ENCODE measurements at regions not wholly inside any gene's neighbourhood (a gene's known extent, or its start where the extent isn't known, plus 50 kb on each side); places are given as distances from the start of the nearest gene placed in this dataset.

GRCh38 chr4:154088741-154089140, 299.9 kb upstream of the SFRP2 start:
- DNase-seq (ENCODE audit: low spot score): no peak

DNA sequence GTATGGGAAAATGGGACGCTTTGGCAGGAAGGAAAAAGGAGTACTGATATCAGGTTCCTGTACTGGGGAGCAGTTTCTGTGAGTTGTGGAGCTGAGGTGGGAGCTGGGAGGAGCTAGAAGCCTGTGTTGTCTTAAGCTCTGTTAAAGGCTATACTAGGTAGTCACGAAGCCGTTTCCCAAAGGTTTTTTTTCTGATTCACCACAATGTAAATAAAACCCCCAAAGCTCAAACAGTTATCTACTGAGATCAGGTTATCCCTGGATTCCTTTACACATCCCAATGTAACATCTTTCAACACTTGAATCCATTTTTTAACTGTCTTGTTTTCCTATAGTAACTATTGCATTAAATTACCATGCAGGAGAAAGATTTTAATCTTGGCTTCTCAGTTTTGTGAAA, 297.4 kb upstream of the SFRP2 start:
- DNase-seq (ENCODE audit: low spot score): no peak

DNA sequence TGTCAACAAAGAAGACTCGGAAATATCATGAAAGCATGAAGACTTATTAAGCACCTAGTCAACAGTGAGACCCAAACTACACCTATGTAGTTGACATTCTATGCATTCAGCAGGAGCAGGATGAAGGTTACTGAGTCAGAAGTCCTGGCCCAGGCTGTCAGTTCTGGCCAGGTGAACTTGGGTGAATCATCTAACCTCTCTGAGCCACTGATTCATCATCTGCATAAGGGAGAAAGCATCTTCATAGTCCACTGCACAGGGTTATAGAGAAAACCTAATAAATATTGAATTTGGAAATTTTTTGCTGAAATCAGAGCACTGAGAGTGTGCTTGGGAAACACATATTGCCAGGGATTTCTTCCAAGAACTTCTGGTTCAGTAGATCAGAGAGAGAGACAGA, 296.0 kb upstream of the SFRP2 start:
- DNase-seq (ENCODE audit: low spot score): no peak

DNA sequence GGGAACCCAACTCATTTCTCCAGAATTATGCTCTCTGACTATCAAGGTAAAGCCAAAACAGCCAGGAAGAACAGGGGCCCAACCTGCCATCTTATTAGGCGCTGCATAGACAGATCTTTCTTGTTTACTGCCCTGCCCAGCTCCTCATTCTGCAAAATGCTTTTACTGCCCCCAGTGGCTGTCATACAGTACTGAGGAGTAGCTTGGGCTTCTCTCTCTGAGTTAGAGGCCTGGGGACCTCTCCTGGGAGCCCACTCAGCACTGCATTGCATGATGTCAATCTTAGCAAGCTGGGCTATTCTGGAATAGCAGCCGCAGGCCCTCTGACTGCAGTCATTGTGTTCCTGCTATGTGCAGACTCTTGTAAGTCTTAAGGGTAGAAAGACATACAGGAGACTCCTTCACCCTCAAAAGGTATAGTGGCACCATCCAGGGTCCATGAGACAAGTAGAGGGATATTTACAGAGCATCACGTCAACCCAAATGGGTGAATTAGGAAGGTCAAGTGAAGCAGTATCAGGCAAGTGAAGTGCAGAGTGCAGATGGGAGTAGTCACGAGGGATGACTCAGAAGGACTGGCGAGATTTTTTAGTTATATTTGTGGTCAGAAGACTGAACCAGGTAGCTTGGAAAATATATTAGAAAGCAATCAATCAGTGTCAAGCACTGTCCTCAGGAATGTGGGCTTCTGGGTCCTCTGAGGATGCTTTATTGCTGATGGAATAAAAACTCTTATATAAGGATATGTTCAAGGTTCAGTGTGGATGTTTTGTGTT, 294.1 kb upstream of the SFRP2 start:
- DNase-seq (ENCODE audit: low spot score): peak; percentile 4

DNA sequence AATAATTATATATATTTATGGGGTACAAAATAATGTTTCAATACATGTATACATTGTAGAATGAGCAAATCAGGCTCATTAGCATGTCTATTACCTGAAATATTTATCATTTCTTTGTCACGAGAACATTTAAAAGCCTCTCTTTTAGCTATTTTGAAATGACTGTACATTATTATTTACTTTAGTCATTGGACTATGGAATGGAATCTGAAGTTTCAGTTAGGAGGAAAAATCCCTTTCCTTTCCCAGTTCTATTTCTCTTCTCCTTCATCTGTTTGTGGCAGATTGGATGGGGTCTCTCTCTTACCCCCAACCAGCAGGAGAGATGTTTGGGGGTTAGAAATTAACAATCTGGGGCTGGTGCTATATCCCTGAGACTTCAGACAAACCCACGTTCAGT, 292.5 kb upstream of the SFRP2 start:
- DNase-seq (ENCODE audit: low spot score): no peak

DNA sequence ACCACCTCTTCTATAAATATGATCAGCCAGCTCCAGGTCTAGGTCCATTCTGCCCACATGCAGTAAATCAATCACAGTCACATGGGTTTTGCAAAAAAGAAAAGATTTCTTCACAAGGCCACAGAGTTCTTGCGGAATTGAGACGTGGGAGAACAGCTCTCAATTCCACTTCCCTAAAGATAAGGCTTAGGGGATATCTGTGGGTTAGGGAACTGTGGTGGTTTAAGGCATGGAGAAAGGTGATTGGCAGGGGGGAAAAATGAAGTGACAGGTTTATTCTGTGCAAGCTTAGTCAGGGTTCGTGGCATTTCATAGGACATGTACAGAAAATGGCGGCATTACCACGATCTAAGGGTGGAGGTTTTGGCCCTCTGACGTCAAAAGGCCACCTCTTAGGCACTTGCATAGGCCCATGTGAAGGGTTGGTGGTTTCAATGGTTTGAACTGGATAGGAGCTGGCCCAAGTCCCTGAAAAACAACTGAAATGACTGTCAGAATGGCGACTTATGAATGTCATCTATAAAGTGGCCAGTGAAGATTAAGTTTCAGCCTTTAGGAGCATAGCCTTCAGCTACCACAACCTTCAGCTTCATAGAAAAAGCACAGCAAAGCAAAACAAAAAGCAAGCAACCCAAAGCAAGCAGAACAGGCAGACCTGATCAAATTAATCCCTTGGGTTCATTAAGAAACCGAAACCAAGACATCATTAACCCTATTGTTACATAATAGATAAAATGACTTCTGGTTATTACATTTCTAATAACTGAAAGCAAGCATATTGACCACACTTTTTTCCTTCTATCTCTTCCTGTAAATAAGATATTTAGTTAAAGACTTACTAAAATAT, 289.8 kb upstream of the SFRP2 start:
- DNase-seq (ENCODE audit: low spot score): no peak

- DNase-seq (ENCODE audit: low spot score): no peak
Measured at GRCh38 chr4:154076921-154077320, 288.0 kb upstream of the SFRP2 start.

DNA sequence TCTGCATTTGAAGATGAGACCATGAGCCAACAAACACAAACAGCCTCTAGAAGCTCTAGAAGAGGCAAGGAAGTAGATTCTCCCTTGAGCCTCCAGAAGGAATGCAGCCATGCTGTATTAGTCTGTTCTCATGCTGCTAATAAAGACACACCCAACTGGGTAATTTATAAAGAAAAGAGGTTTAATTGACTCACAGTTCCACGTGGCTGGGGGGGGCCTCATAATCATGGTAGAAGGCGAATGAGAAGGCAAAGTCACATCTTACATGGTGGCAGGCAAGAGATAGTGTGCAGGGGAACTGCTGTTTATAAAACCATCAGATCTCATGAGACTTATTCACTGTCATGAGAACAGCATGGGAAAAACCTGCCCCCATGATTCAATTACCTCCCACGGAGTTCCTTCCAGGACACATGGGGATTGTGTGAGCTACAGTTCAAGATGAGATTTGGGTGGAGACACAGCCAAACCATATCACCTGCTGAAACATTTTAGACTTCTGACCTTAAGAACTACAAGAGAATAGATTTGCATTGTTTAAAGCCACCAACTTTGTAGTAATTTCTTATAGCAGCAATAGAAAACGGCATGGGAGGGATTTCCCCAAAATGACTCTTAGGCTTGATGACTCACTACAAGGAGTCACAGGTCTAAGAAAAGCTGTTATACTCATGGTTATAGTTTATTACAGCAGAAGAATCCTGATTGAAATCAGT, 284.4 kb upstream of the SFRP2 start:
- peak; percentile 14 for DNase-seq (ENCODE audit: low spot score)

DNA sequence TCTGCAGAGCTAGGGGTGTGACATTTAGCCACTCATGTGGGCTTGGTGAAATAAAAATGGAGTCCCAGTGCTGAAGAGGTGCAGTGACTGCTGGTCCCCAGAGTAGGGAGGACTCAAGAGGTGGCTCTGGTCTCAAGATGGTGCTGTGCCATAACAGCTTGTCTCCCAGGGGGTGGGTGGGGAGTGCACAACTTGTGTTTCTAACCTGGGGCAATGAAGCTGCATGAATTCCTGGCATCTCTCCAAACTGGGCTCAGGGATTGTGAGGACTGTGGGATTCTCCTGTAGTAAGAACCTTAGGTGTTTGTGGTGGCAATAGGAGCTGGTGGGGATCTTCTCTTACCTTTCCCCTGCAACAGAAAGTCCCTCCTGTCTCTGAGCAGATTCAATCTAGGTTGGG, 278.9 kb upstream of the SFRP2 start:
- DNase-seq (ENCODE audit: low spot score): no peak

DNA sequence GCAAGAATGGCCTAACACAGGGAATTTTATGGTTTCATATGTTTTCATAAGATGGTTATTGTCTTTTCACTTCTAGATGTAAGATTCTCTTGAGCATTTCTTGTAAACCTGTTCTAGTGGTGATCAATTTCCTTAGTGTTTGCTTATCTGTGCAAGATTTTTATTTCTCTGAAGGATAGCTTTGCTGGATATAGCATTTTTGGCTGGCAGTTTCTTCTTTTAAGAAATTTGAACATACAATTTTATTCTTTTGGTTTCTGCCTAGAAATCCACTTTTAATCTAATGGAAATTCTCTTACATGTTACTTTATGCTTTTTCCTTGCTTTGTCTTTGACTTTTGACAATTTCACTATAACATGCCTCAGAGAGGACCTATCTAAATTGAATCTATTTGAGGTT, 276.5 kb upstream of the SFRP2 start:
- no peak for DNase-seq (ENCODE audit: low spot score)

DNA sequence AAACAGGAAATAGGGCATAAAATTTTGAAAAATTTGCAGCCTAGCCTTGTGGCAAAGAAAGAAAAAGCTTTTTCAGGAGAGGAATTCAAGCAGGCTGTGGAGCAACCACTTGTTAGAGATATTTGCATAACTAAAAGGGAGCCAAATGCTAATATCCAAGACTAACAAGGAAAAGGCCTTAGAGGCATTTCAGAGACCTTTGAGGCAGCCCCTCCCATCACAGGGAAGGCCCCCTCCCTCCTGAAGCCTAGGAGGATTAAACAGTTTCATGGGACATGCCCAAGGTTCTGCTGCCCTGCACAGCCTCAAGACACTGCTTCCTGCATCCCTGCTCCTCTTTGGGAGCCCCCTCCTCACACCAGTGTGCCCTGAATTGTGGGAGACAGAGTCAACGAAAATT, 275.4 kb upstream of the SFRP2 start:
- no peak for DNase-seq (ENCODE audit: low spot score)

- DNase-seq (ENCODE audit: low spot score): no peak
Measured at GRCh38 chr4:154049457-154050181, 260.7 kb upstream of the SFRP2 start.

DNA sequence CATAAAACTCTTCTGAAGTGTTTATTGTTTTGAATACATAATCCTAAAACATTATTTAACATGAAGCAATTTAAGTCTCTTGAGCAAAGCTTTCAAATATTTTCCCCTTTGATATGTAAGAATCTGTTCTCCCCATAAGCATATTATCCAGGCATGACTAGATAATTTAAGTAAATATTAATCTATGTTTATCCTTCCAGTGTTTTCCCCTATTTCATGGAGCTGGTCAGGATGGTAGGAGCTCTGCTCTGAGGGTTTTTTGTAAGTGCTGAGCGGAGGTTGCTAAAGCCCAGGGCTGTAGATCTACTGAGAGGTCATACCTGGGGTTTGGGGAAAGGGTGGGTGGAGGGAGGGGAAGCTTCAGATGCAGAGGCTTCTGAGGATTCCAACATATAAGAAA, 258.9 kb upstream of the SFRP2 start:
- DNase-seq (ENCODE audit: low spot score): no peak

GRCh38 chr4:154044742-154045485, 256.0 kb upstream of the SFRP2 start:
- DNase-seq (ENCODE audit: low spot score): no peak

DNA sequence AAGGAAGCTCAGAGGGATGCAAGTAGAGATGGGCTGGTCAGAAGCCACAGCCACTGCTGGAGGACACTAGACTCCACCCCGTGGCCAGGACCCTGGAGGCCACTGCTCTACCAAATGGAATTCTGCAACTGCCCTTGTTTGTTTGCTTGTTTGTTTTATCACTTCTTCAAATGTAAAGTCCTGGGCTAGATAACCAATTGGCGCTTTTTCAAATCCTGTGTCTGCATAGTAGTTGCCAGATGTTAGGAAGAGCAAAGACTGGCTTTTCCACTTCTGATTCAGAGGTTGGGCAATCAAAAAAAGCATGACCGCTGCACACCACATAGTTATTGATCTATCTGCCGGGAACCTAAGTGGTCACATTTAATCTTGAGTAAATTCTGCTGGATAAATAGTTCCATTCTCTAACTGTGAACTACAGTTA, 255.2 kb upstream of the SFRP2 start:
- no peak for DNase-seq (ENCODE audit: low spot score)

DNA sequence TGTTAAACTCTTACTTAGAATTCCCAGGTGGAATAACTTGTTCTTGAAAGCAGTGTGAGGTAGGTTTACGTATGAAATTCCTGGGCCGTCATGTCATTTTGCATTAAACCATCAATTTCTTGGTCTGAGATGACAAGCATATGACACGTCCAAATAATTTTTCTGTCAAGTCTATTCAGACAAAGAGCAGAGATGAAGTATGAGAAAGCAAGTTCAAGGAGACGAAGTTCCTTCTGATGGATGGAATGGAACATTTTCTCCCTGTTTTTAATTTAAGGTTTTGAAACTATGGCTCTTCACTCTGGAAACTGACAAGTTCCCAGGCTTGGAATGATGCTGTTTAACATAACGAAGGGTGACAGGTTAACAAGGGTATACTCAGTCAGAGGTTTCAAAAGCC, 252.8 kb upstream of the SFRP2 start:
- no peak for DNase-seq (ENCODE audit: low spot score)

GRCh38 chr4:154039435-154040343, 250.8 kb upstream of the SFRP2 start:
- DNase-seq (ENCODE audit: low spot score): no peak

- no peak for DNase-seq (ENCODE audit: low spot score)
Measured at GRCh38 chr4:154036856-154037255, 248.0 kb upstream of the SFRP2 start.

DNA sequence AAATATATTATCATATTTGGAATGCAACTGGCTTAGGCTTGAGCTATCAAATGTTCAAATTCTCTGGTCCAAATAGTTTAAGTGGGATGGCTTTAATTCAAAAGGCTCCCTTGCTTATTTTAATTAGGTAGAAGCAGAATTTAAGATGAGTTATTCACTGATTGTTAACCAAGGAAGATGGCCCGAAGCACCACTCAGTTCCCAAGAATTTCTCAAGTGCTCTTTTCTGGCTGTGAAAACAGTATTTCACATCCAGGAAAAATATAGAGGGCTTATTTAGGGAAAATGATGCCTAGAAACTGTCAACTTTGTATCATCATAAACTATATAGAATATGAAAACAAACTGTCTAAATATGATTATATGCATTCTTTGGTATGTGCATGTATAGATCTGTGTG, 246.5 kb upstream of the SFRP2 start:
- no peak for DNase-seq (ENCODE audit: low spot score)

- no peak for DNase-seq (ENCODE audit: low spot score)
Measured at GRCh38 chr4:154033921-154034320, 245.0 kb upstream of the SFRP2 start.
